RWPE2 (cell line): ENCODE measurements at regions not wholly inside any gene's neighbourhood (a gene's known extent, or its start where the extent isn't known, plus 50 kb on each side); places are given as distances from the start of the nearest gene placed in this dataset.

Experiments
- ATAC-seq: fragments of 200-7000 bp; cut with Tn5 transposase; 3 replicates; pipeline ENCODE4 v1.9.1; 2021; ENCODE audit warnings: low read depth
- DNase-seq: peaks from one replicate; pipeline ENCODE4 v3.0.0-alpha.2; 2020; ENCODE audit warnings: low spot score
- H3K27ac ChIP-seq: fragments of 450-650 bp; 2 replicates; pipeline ENCODE4 v1.5.1; 2017; ENCODE audit warnings: mild to moderate bottlenecking; ENCODE audit not compliant: poor library complexity, severe bottlenecking
- H3K27me3 ChIP-seq: fragments of 250-450 bp; sonication (Bioruptor Pico); 2 replicates; pipeline ENCODE4 v1.5.1; 2021; ENCODE audit warnings: mild to moderate bottlenecking, moderate library complexity; ENCODE audit not compliant: insufficient read depth, poor library complexity, severe bottlenecking
- H3K36me3 ChIP-seq: fragments of 250-450 bp; sonication (Bioruptor Pico); 2 replicates; pipeline ENCODE4 v1.5.1; 2020; ENCODE audit warnings: low read depth, mild to moderate bottlenecking, moderate library complexity
- H3K4me1 ChIP-seq: fragments of 250-450 bp; sonication (Bioruptor Pico); 2 replicates; pipeline ENCODE4 v1.5.1; 2021; ENCODE audit warnings: mild to moderate bottlenecking, moderate library complexity; ENCODE audit not compliant: insufficient read depth, poor library complexity, severe bottlenecking
- H3K4me3 ChIP-seq: fragments of 250-450 bp; sonication (Bioruptor Pico); 2 replicates; pipeline ENCODE4 v1.5.1; 2021; ENCODE audit warnings: mild to moderate bottlenecking, moderate library complexity; ENCODE audit not compliant: severe bottlenecking
- H3K9me3 ChIP-seq: fragments of 250-450 bp; sonication (Bioruptor Pico); 2 replicates; pipeline ENCODE4 v1.5.1; 2021; ENCODE audit warnings: mild to moderate bottlenecking, moderate library complexity; ENCODE audit not compliant: severe bottlenecking
- TF ChIP-seq, protein P1 (sequence below): fragments of 450-650 bp; IDR thresholded peaks from one replicate; pipeline ENCODE4 v1.5.1; 2017; ENCODE audit warnings: mild to moderate bottlenecking, moderate library complexity; ENCODE audit not compliant: poor library complexity, severe bottlenecking

GRCh38 chr15:62475591-62475990 lies 310.5 kb upstream of the C2CD4B start:
- TF ChIP-seq, protein P1, sequence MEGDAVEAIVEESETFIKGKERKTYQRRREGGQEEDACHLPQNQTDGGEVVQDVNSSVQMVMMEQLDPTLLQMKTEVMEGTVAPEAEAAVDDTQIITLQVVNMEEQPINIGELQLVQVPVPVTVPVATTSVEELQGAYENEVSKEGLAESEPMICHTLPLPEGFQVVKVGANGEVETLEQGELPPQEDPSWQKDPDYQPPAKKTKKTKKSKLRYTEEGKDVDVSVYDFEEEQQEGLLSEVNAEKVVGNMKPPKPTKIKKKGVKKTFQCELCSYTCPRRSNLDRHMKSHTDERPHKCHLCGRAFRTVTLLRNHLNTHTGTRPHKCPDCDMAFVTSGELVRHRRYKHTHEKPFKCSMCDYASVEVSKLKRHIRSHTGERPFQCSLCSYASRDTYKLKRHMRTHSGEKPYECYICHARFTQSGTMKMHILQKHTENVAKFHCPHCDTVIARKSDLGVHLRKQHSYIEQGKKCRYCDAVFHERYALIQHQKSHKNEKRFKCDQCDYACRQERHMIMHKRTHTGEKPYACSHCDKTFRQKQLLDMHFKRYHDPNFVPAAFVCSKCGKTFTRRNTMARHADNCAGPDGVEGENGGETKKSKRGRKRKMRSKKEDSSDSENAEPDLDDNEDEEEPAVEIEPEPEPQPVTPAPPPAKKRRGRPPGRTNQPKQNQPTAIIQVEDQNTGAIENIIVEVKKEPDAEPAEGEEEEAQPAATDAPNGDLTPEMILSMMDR: no peak
- H3K4me1 ChIP-seq: no peaks in the 10 kb centered on the region
- DNase-seq (no peak), ATAC-seq (no peak)
- H3K27me3 ChIP-seq: no peaks in the 10 kb centered on the region
- H3K4me3 ChIP-seq: no peak overlapping the region
- H3K9me3 ChIP-seq: no peaks in the 10 kb centered on the region
- H3K27ac ChIP-seq: no peak overlapping the region
- H3K36me3 ChIP-seq: no peaks in the 10 kb centered on the region

- no peak overlapping the region for H3K4me3 ChIP-seq
- ATAC-seq (no peak), DNase-seq (peak; percentile 59)
- no peaks in the 10 kb centered on the region for H3K9me3 ChIP-seq
- H3K27ac ChIP-seq: no peak overlapping the region
- no peaks in the 10 kb centered on the region for H3K36me3 ChIP-seq
- H3K27me3 ChIP-seq: no peaks in the 10 kb centered on the region
- TF ChIP-seq, protein P1: no peak
- H3K4me1 ChIP-seq: no peaks in the 10 kb centered on the region
Observed at GRCh38 chr15:62476163-62476562, 311.1 kb upstream of the C2CD4B start.

- no peak overlapping the region for H3K4me3 ChIP-seq
- H3K4me1 ChIP-seq: no peaks in the 10 kb centered on the region
- DNase-seq (no peak), ATAC-seq (no peak)
- TF ChIP-seq, protein P1: no peak
- no peaks in the 10 kb centered on the region for H3K9me3 ChIP-seq
- no peak overlapping the region for H3K27ac ChIP-seq
- H3K36me3 ChIP-seq: no peaks in the 10 kb centered on the region
- H3K27me3 ChIP-seq: no peaks in the 10 kb centered on the region
Observed at GRCh38 chr15:62477929-62478328, 312.8 kb upstream of the C2CD4B start.

GRCh38 chr15:62482785-62483429 lies 317.8 kb upstream of the C2CD4B start:
- TF ChIP-seq, protein P1: no peak
- no peaks in the 10 kb centered on the region for H3K27me3 ChIP-seq
- no peaks in the 10 kb centered on the region for H3K4me1 ChIP-seq
- no peaks in the 10 kb centered on the region for H3K36me3 ChIP-seq
- ATAC-seq: peak; percentile 33; the same call in 1 of the 3 replicates
- DNase-seq: no peak
- H3K4me3 ChIP-seq: no peak overlapping the region
- no peaks in the 10 kb centered on the region for H3K9me3 ChIP-seq
- H3K27ac ChIP-seq: no peak overlapping the region

- ATAC-seq: no peak
- Histone ChIP-seq H3K4me3 (no peak overlapping the region), H3K27ac (no peak overlapping the region), H3K4me1 (no peaks in the 10 kb centered on the region), H3K9me3 (no peaks in the 10 kb centered on the region), H3K36me3 (no peaks in the 10 kb centered on the region), H3K27me3 (no peaks in the 10 kb centered on the region)
- TF ChIP-seq, protein P1: no peak
- peak; percentile 49 for DNase-seq
Observed at GRCh38 chr15:62483814-62484213, 318.7 kb upstream of the C2CD4B start.
